Body of pancreas (tissue), 4 donors: ENCODE measurements at regions not wholly inside any gene's neighbourhood (a gene's known extent, or its start where the extent isn't known, plus 50 kb on each side); places are given as distances from the start of the nearest gene placed in this dataset.

Experiments used
- ATAC-seq: fragments of 150-250 bp; one replicate; pipeline ENCODE4 v1.9.1; 2016
- DNase-seq, 4 donors: peaks; one replicate each; pipeline ENCODE4 v3.0.0-alpha.2; 2019
- H3K27ac ChIP-seq, 4 donors: fragments of 200-600 bp; sonication (generic); 1 replicate in 3 of 4; 2 replicates in 1 of 4; pipeline versions ENCODE4 v1.5.1 to v1.6.1; 2016 to 2019; ENCODE audit warnings: mild to moderate bottlenecking in 1 of 4, mixed read lengths in 1 of 4, moderate library complexity in 1 of 4
- H3K27me3 ChIP-seq, 2 donors: fragments of 200-600 bp; sonication (generic); one replicate each; pipeline ENCODE4 v1.6.0; 2016; ENCODE audit warnings: mild to moderate bottlenecking in 1 of 2
- H3K36me3 ChIP-seq, 2 donors: fragments of 200-600 bp; sonication (generic); replicated peaks in 1 of 2; 2 replicates each; pipeline ENCODE4 v1.5.1; 2016; ENCODE audit warnings: low read depth in 2 of 2; ENCODE audit not compliant: insufficient read depth in 1 of 2
- H3K4me1 ChIP-seq: fragments of 200-600 bp; sonication (generic); one replicate; pipeline ENCODE4 v1.6.0; 2016
- H3K4me3 ChIP-seq, 2 donors: fragments of 200-600 bp; sonication (generic); 1 replicate in 1 of 2; 2 replicates in 1 of 2; pipeline ENCODE4 v1.5.1; 2016 to 2019
- H3K9me3 ChIP-seq, 3 donors: fragments of 200-600 bp; sonication (generic); 1 replicate in 2 of 3; 2 replicates in 1 of 3; pipeline ENCODE4 v1.5.1; 2016
- POLR2A ChIP-seq, 3 donors: fragments of 450-650 bp; IDR thresholded peaks; one replicate each; pipeline ENCODE4 v1.6.1; 2016; ENCODE audit warnings: antibody characterized with exemption in 3 of 3, mild to moderate bottlenecking in 2 of 3
- WGBS, 2 donors: methylation state at CpG; one replicate each; pipeline ENCODE4 v1.1.5; 2017; 5-methylcytosine and 5-hydroxymethylcytosine counted together
- intact Hi-C: fragments of 100-400 bp; cut with DNase I; formaldehyde crosslinking; loops from one replicate; pipeline ENCODE4 v1.15.1; 2023
- TF ChIP-seq, protein P1 (sequence below), 7 experiments: fragments of 450-650 bp in 4 of 7; fragments of 200-600 bp in 3 of 7; sonication (generic) in 3 of 7; IDR thresholded peaks; one replicate each; pipeline ENCODE4 v1.5.1; 2016 to 2019; ENCODE audit warnings: antibody characterized with exemption in 7 of 7

- TF ChIP-seq, protein P1, sequence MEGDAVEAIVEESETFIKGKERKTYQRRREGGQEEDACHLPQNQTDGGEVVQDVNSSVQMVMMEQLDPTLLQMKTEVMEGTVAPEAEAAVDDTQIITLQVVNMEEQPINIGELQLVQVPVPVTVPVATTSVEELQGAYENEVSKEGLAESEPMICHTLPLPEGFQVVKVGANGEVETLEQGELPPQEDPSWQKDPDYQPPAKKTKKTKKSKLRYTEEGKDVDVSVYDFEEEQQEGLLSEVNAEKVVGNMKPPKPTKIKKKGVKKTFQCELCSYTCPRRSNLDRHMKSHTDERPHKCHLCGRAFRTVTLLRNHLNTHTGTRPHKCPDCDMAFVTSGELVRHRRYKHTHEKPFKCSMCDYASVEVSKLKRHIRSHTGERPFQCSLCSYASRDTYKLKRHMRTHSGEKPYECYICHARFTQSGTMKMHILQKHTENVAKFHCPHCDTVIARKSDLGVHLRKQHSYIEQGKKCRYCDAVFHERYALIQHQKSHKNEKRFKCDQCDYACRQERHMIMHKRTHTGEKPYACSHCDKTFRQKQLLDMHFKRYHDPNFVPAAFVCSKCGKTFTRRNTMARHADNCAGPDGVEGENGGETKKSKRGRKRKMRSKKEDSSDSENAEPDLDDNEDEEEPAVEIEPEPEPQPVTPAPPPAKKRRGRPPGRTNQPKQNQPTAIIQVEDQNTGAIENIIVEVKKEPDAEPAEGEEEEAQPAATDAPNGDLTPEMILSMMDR (IDR thresholded peaks at IDR 0.05) = no peak
- no peak for TF ChIP-seq POLR2A (IDR thresholded peaks at IDR 0.05)
- no peak for ATAC-seq
- no peaks in the 10 kb centered on the region for H3K9me3 ChIP-seq
- no peak for DNase-seq
- H3K27me3 ChIP-seq = peaks cover 0 to 18% of the 10 kb centered on the region in 2 donors
- intact Hi-C loops = no loop called here
- H3K4me3 ChIP-seq = no peak overlapping the region
- no peaks in the 10 kb centered on the region for H3K36me3 ChIP-seq
- no peak overlapping the region for H3K27ac ChIP-seq
- H3K4me1 ChIP-seq = peaks cover 15% of the 10 kb centered on the region
- 68 to 72% methylated on average over 4 of the region's 4 CpGs for whole genome bisulfite sequencing, 2 donors
These were observed 418.2 kb downstream of the VRK1 start for GRCh38 chr14:97215263-97215969.

- intact Hi-C loops = no loop called here
These were observed 420.1 kb downstream of the VRK1 start for GRCh38 chr14:97217111-97217885.

GRCh38 chr14:97218274-97218673, 421.1 kb downstream of the VRK1 start:
- no peaks in the 10 kb centered on the region for H3K9me3 ChIP-seq
- no peak for TF ChIP-seq POLR2A (IDR thresholded peaks at IDR 0.05)
- TF ChIP-seq, protein P1 (IDR thresholded peaks at IDR 0.05) = no peak
- H3K36me3 ChIP-seq = no peaks in the 10 kb centered on the region
- H3K27me3 ChIP-seq = peaks cover 0 to 18% of the 10 kb centered on the region in 2 donors
- ATAC-seq (no peak), DNase-seq (no peak)
- no peak overlapping the region for H3K4me3 ChIP-seq
- no peak overlapping the region for H3K27ac ChIP-seq
- intact Hi-C loops = no loop called here
- H3K4me1 ChIP-seq = peaks cover 15% of the 10 kb centered on the region
- 14 to 16% methylated on average over 13 to 15 of the region's 15 CpGs for WGBS, 2 donors

More at GRCh38 chr14:97217111-97217885, 420.1 kb downstream of the VRK1 start:
- Histone ChIP-seq H3K9me3 (no peaks in the 10 kb centered on the region), H3K27me3 (peaks cover 0 to 18% of the 10 kb centered on the region in 2 donors), H3K4me3 (no peak overlapping the region), H3K27ac (no peak overlapping the region), H3K36me3 (no peaks in the 10 kb centered on the region), H3K4me1 (peaks cover 15% of the 10 kb centered on the region)
- TF ChIP-seq, protein P1 (IDR thresholded peaks at IDR 0.05) = no peak
- TF ChIP-seq POLR2A (IDR thresholded peaks at IDR 0.05) = no peak
- no peak for ATAC-seq
- WGBS, 2 donors = 47% methylated on average over 12 of the region's 12 CpGs
- DNase-seq = no peak

- peaks cover 15% of the 10 kb centered on the region for H3K4me1 ChIP-seq
- H3K36me3 ChIP-seq = no peaks in the 10 kb centered on the region
- H3K9me3 ChIP-seq = no peaks in the 10 kb centered on the region
- DNase-seq (peak in 1 of 4 donors; percentile 6), ATAC-seq (no peak)
- whole genome bisulfite sequencing, 2 donors = 0 to 1% methylated on average over 27 to 52 of the region's 52 CpGs
- no peak overlapping the region for H3K4me3 ChIP-seq
- TF ChIP-seq POLR2A (IDR thresholded peaks at IDR 0.05) = no peak
- TF ChIP-seq, protein P1 (IDR thresholded peaks at IDR 0.05) = no peak
- H3K27me3 ChIP-seq = peaks cover 0 to 18% of the 10 kb centered on the region in 2 donors
- no peak overlapping the region for H3K27ac ChIP-seq
- intact Hi-C loops = no loop called here
These were observed 421.7 kb downstream of the VRK1 start for GRCh38 chr14:97218691-97219430.
